Peyer's patch (tissue), 4 donors: ENCODE measurements at regions not wholly inside any gene's neighbourhood (a gene's known extent, or its start where the extent isn't known, plus 50 kb on each side); places are given as distances from the start of the nearest gene placed in this dataset.

Experiments used
- DNase-seq, 3 donors: peaks; one replicate each; pipeline ENCODE4 v3.0.0-alpha.2; 2017 to 2019
- H3K27ac ChIP-seq, 4 donors: fragments of 200-600 bp; sonication (generic); one replicate each; pipeline ENCODE4 v1.5.1; 2016 to 2019
- H3K27me3 ChIP-seq, 2 donors: fragments of 200-600 bp; sonication (generic); one replicate each; pipeline ENCODE4 v1.5.1; 2019
- H3K36me3 ChIP-seq, 3 donors: fragments of 200-600 bp; sonication (generic); one replicate each; pipeline ENCODE4 v1.5.1; 2016 to 2019
- H3K4me1 ChIP-seq, 4 donors: fragments of 200-600 bp; sonication (generic); one replicate each; pipeline ENCODE4 v1.5.1; 2016 to 2019
- H3K4me3 ChIP-seq, 4 donors: fragments of 200-600 bp; sonication (generic); 1 replicate in 3 of 4; 2 replicates in 1 of 4; pipeline ENCODE4 v1.5.1; 2016 to 2019; ENCODE audit warnings: mild to moderate bottlenecking in 1 of 4
- H3K9me3 ChIP-seq, 4 donors: fragments of 200-600 bp; sonication (generic); one replicate each; pipeline ENCODE4 v1.5.1; 2016 to 2019; ENCODE audit warnings: mild to moderate bottlenecking in 1 of 4
- CTCF ChIP-seq, 6 experiments: fragments of 450-650 bp in 4 of 6; fragments of 200-600 bp in 2 of 6; sonication (generic) in 1 of 6; IDR thresholded peaks; one replicate each; pipeline ENCODE4 v1.5.1; 2017 to 2019; ENCODE audit warnings: antibody characterized with exemption in 6 of 6, mild to moderate bottlenecking in 3 of 6, moderate library complexity in 1 of 6
- POLR2A ChIP-seq, 2 donors: fragments of 450-650 bp; IDR thresholded peaks; one replicate each; pipeline ENCODE4 v1.5.1; 2017; ENCODE audit warnings: antibody characterized with exemption in 2 of 2, mild to moderate bottlenecking in 2 of 2, moderate library complexity in 2 of 2

GRCh38 chr1:2865000-2865399 is 63.5 kb upstream of the TTC34 start:
- Histone ChIP-seq H3K4me3 (no peak overlapping the region), H3K27ac (no peak overlapping the region), H3K36me3 (no peaks in the 10 kb centered on the region), H3K9me3 (no peaks in the 10 kb centered on the region), H3K4me1 (no peaks in the 10 kb centered on the region), H3K27me3 (no peaks in the 10 kb centered on the region)
- DNase-seq = no peak
- TF ChIP-seq CTCF (IDR thresholded peaks at IDR 0.05) (no peak), POLR2A (IDR thresholded peaks at IDR 0.05) (no peak)

- H3K4me1 ChIP-seq = no peaks in the 10 kb centered on the region
- no peak overlapping the region for H3K27ac ChIP-seq
- peaks cover 0 to 3% (median under 1%) of the 10 kb centered on the region in 4 donors for H3K9me3 ChIP-seq
- TF ChIP-seq POLR2A (IDR thresholded peaks at IDR 0.05) = no peak
- TF ChIP-seq CTCF (IDR thresholded peaks at IDR 0.05) = no peak
- DNase-seq = no peak
- H3K4me3 ChIP-seq = no peak overlapping the region
- H3K36me3 ChIP-seq = no peaks in the 10 kb centered on the region
- no peaks in the 10 kb centered on the region for H3K27me3 ChIP-seq
Measured at GRCh38 chr1:2865571-2866421, 64.3 kb upstream of the TTC34 start.

- TF ChIP-seq CTCF (IDR thresholded peaks at IDR 0.05) (no peak), POLR2A (IDR thresholded peaks at IDR 0.05) (no peak)
- Histone ChIP-seq H3K9me3 (peaks cover 0 to 10% (median 4%) of the 10 kb centered on the region in 4 donors), H3K36me3 (no peaks in the 10 kb centered on the region), H3K27ac (no peak overlapping the region), H3K4me3 (no peak overlapping the region), H3K27me3 (no peaks in the 10 kb centered on the region), H3K4me1 (no peaks in the 10 kb centered on the region)
- DNase-seq = no peak
Measured at GRCh38 chr1:2866422-2867086, 65.1 kb upstream of the TTC34 start.

GRCh38 chr1:2867087-2867425 is 65.6 kb upstream of the TTC34 start:
- no peaks in the 10 kb centered on the region for H3K4me1 ChIP-seq
- no peak overlapping the region for H3K27ac ChIP-seq
- no peak overlapping the region for H3K4me3 ChIP-seq
- no peak for DNase-seq
- H3K36me3 ChIP-seq = no peaks in the 10 kb centered on the region
- no peak for TF ChIP-seq POLR2A (IDR thresholded peaks at IDR 0.05)
- no peak for TF ChIP-seq CTCF (IDR thresholded peaks at IDR 0.05)
- peaks cover 0 to 15% (median 6%) of the 10 kb centered on the region in 4 donors for H3K9me3 ChIP-seq
- no peaks in the 10 kb centered on the region for H3K27me3 ChIP-seq

- Histone ChIP-seq H3K27ac (no peak overlapping the region), H3K36me3 (no peaks in the 10 kb centered on the region), H3K27me3 (no peaks in the 10 kb centered on the region), H3K4me1 (no peaks in the 10 kb centered on the region), H3K4me3 (no peak overlapping the region), H3K9me3 (peaks cover 0 to 17% (median 8%) of the 10 kb centered on the region in 4 donors)
- DNase-seq = no peak
- TF ChIP-seq CTCF (IDR thresholded peaks at IDR 0.05) = no peak
- no peak for TF ChIP-seq POLR2A (IDR thresholded peaks at IDR 0.05)
Measured at GRCh38 chr1:2867861-2868260, 66.4 kb upstream of the TTC34 start.
